ENCODE measurements at regions not wholly inside any gene's neighbourhood (a gene's known extent, or its start where the extent isn't known, plus 50 kb on each side); places are given as distances from the start of the nearest gene placed in this dataset.

- ATAC-seq (no peak), DNase-seq (no peak)
- intact Hi-C loops (cut with DNase I, micrococcal nuclease), result no loop called here
These were observed 241.4 kb upstream of the RPS6KA3 start for GRCh38 chrX:20507901-20508620.

- DNase-seq (no peak), ATAC-seq (no peak)
- intact Hi-C loops (cut with DNase I, micrococcal nuclease), result no loop called here
These were observed 240.0 kb upstream of the RPS6KA3 start for GRCh38 chrX:20506739-20507138.

- ATAC-seq, result no peak
- intact Hi-C loops (cut with DNase I, micrococcal nuclease), result no loop called here
- DNase-seq, result no peak
These were observed 234.2 kb upstream of the RPS6KA3 start for GRCh38 chrX:20500949-20501348.

- ATAC-seq (peak; percentile 16), DNase-seq (no peak)
- intact Hi-C loops (cut with DNase I, micrococcal nuclease), result no loop called here
These were observed 233.6 kb upstream of the RPS6KA3 start for GRCh38 chrX:20500171-20500865.

GRCh38 chrX:20499763-20500162 is 233.1 kb upstream of the RPS6KA3 start:
- intact Hi-C loops (cut with DNase I, micrococcal nuclease), result no loop called here
- ATAC-seq, result peak; percentile 42
- DNase-seq, result no peak

GRCh38 chrX:20498851-20499635 is 232.3 kb upstream of the RPS6KA3 start:
- ATAC-seq, result peak; percentile 88
- intact Hi-C loops (cut with DNase I, micrococcal nuclease), result no loop called here
- DNase-seq, result no peak

- intact Hi-C loops (cut with DNase I, micrococcal nuclease), result no loop called here
- DNase-seq (no peak), ATAC-seq (no peak)
These were observed 228.9 kb upstream of the RPS6KA3 start for GRCh38 chrX:20495575-20495974.

- intact Hi-C loops (cut with DNase I, micrococcal nuclease), result no loop called here
- DNase-seq (no peak), ATAC-seq (no peak)
These were observed 221.8 kb upstream of the RPS6KA3 start for GRCh38 chrX:20488473-20488872.

- DNase-seq (no peak), ATAC-seq (no peak)
- intact Hi-C loops (cut with DNase I, micrococcal nuclease), result no loop called here
These were observed 220.5 kb upstream of the RPS6KA3 start for GRCh38 chrX:20487227-20487626.

GRCh38 chrX:20481632-20482031 is 214.9 kb upstream of the RPS6KA3 start:
- DNase-seq (no peak), ATAC-seq (no peak)
- intact Hi-C loops (cut with DNase I, micrococcal nuclease), result no loop called here

GRCh38 chrX:20479896-20480295 is 213.2 kb upstream of the RPS6KA3 start:
- DNase-seq (no peak), ATAC-seq (peak; percentile 66)
- intact Hi-C loops (cut with DNase I, micrococcal nuclease), result no loop called here

- no peak for DNase-seq
- ATAC-seq, result no peak
- intact Hi-C loops (cut with DNase I, micrococcal nuclease), result no loop called here
These were observed 212.3 kb upstream of the RPS6KA3 start for GRCh38 chrX:20479048-20479447.

- intact Hi-C loops (cut with DNase I, micrococcal nuclease), result no loop called here
- DNase-seq (peak; percentile 75 to 81), ATAC-seq (peak; percentile 89)
These were observed 211.3 kb upstream of the RPS6KA3 start for GRCh38 chrX:20477836-20478524.

- intact Hi-C loops (cut with DNase I, micrococcal nuclease), result no loop called here
- no peak for DNase-seq
- ATAC-seq, result no peak
These were observed 210.5 kb upstream of the RPS6KA3 start for GRCh38 chrX:20477219-20477618.

- no peak for DNase-seq
- ATAC-seq, result no peak
- intact Hi-C loops (cut with DNase I, micrococcal nuclease), result no loop called here
These were observed 206.0 kb upstream of the RPS6KA3 start for GRCh38 chrX:20472620-20473258.

- intact Hi-C loops (cut with DNase I, micrococcal nuclease), result no loop called here
- no peak for ATAC-seq
- no peak for DNase-seq
These were observed 205.4 kb upstream of the RPS6KA3 start for GRCh38 chrX:20472148-20472547.

GRCh38 chrX:20471483-20471882 is 204.8 kb upstream of the RPS6KA3 start:
- intact Hi-C loops (cut with DNase I, micrococcal nuclease), result no loop called here
- peak; percentile 55 for ATAC-seq
- DNase-seq, result no peak

- ATAC-seq, result no peak
- intact Hi-C loops (cut with DNase I, micrococcal nuclease), result no loop called here
- no peak for DNase-seq
These were observed 196.8 kb upstream of the RPS6KA3 start for GRCh38 chrX:20463296-20464075.
